ENCODE measurements at regions not wholly inside any gene's neighbourhood (a gene's known extent, or its start where the extent isn't known, plus 50 kb on each side); places are given as distances from the start of the nearest gene placed in this dataset.

DNA sequence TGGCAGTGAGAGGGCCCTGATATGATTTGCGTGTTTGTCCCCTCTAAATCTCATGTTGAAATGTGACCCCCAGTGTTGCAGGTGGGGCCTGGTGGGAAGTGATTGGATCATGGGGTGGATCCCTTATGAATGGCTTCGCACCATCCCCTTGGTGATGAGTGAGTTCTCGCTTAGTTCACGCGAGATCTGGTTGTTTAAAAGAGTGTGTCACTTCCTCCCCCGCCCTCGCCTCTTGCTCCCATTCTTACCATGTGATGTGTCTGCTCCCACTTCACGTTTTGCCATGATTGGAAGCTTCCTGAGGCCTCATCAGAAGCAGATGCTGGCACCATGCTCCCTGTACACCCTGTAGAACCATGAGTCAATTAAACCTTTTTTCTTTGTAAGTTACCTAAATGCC, 319.9 kb upstream of the ID2 start:
- intact Hi-C loops (cut with DNase I; ENCODE audit: low total_unique reads), result no loop called here
- TF ChIP-seq POLR2AphosphoS5 (IDR thresholded peaks at IDR 0.05) (no peak), POLR2A (IDR thresholded peaks at IDR 0.05) (no peak), EP300 (IDR thresholded peaks at IDR 0.05) (no peak), CTCF (IDR thresholded peaks at IDR 0.05) (no peak)
- H3K9me3 ChIP-seq, result no peaks in the 10 kb centered on the region
- no peak overlapping the region for H3K4me3 ChIP-seq
- DNase-seq, result no peak
- no peaks in the 10 kb centered on the region for H3K36me3 ChIP-seq
- H3K27ac ChIP-seq, result no peak overlapping the region
- no peaks in the 10 kb centered on the region for H3K27me3 ChIP-seq
- H3K4me1 ChIP-seq, result peaks cover 0 to 6% (median 2%) of the 10 kb centered on the region in 4 donors
- 76 to 97% (median 96%) methylated on average over 8 of the region's 8 CpGs for WGBS, 5 donors

DNA sequence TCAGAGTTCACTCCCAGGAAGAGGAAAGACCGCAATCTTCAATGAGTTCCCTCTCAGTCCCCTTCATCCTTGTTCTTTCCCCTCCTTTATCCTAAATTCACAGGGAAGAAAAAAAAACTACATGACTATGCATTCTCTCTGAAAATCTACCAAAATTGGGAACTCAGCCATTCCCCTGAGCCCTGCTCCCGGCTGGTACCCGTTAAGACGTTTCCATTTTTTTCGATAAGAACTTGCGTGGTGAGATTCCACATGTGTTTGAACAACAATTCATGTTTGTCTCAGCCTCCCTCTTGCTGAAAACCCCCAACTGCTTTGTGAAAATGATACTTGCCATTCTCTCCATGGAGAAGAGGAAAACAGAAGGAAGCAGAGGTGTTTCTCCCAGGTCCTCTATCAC, 318.7 kb upstream of the ID2 start:
- peaks cover 0 to 6% (median 2%) of the 10 kb centered on the region in 4 donors for H3K4me1 ChIP-seq
- H3K9me3 ChIP-seq, result no peaks in the 10 kb centered on the region
- intact Hi-C loops (cut with DNase I; ENCODE audit: low total_unique reads), result no loop called here
- no peak overlapping the region for H3K27ac ChIP-seq
- no peaks in the 10 kb centered on the region for H3K36me3 ChIP-seq
- H3K27me3 ChIP-seq, result no peaks in the 10 kb centered on the region
- 41 to 80% (median 50%) methylated on average over 6 of the region's 6 CpGs for WGBS, 5 donors
- DNase-seq, result no peak
- H3K4me3 ChIP-seq, result no peak overlapping the region
- TF ChIP-seq POLR2A (IDR thresholded peaks at IDR 0.05) (no peak), POLR2AphosphoS5 (IDR thresholded peaks at IDR 0.05) (no peak), CTCF (IDR thresholded peaks at IDR 0.05) (no peak), EP300 (IDR thresholded peaks at IDR 0.05) (no peak)

GRCh38 chr2:8364668-8365067, 317.2 kb upstream of the ID2 start:
- Histone ChIP-seq H3K4me3 (no peak overlapping the region), H3K27me3 (no peaks in the 10 kb centered on the region), H3K27ac (no peak overlapping the region), H3K4me1 (peaks cover 0 to 6% (median 2%) of the 10 kb centered on the region in 4 donors), H3K9me3 (no peaks in the 10 kb centered on the region), H3K36me3 (no peaks in the 10 kb centered on the region)
- WGBS, 5 donors, result 50 to 95% (median 62%) methylated on average over 1 of the region's 1 CpG
- intact Hi-C loops (cut with DNase I; ENCODE audit: low total_unique reads), result no loop called here
- no peak for TF ChIP-seq POLR2AphosphoS5 (IDR thresholded peaks at IDR 0.05)
- no peak for TF ChIP-seq EP300 (IDR thresholded peaks at IDR 0.05)
- no peak for TF ChIP-seq CTCF (IDR thresholded peaks at IDR 0.05)
- TF ChIP-seq POLR2A (IDR thresholded peaks at IDR 0.05), result no peak
- peak in 1 of 2 donors; percentile 60 for DNase-seq

DNA sequence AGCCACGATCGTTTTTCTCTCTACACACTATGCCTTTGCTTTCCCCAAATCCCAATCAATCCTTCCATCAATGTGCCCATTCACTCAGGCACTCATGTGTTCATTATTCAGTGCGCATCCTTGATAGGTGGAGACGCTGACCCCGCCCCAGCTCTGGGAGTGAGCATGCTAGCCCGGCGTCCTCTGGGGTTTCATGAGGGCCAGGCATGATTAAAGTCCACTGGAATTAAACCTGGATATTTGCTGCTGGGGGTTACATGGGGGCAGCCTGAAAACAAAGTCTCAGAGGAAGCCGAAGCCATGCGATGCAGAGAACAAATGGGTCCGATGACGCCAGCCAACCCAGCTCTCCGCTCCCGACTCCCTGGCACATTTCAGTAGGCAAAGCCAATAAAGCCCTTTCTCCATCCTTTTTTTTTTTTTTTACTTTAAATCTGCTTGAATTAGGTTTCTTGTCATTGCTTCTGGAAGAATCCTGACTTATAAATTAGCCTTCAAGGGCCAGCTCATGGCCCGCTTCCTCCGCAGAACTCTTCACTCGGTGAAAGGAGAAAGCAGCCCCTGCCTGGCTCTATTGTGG, 316.4 kb upstream of the ID2 start:
- DNase-seq, result no peak
- peaks cover 0 to 6% (median 2%) of the 10 kb centered on the region in 4 donors for H3K4me1 ChIP-seq
- 95 to 98% (median 97%) methylated on average over 16 of the region's 16 CpGs for WGBS, 5 donors
- H3K9me3 ChIP-seq, result no peaks in the 10 kb centered on the region
- no peak overlapping the region for H3K4me3 ChIP-seq
- no peaks in the 10 kb centered on the region for H3K27me3 ChIP-seq
- no peaks in the 10 kb centered on the region for H3K36me3 ChIP-seq
- TF ChIP-seq CTCF (IDR thresholded peaks at IDR 0.05), result no peak
- no peak for TF ChIP-seq POLR2A (IDR thresholded peaks at IDR 0.05)
- no peak for TF ChIP-seq POLR2AphosphoS5 (IDR thresholded peaks at IDR 0.05)
- no peak for TF ChIP-seq EP300 (IDR thresholded peaks at IDR 0.05)
- H3K27ac ChIP-seq, result no peak overlapping the region
- intact Hi-C loops (cut with DNase I; ENCODE audit: low total_unique reads), result no loop called here
